Activated CD8-positive, alpha-beta memory T cell treated with anti-CD3 and anti-CD28 coated beads, Interleukin-2, amount 50 U/mL, for 1 hour (primary cell): ENCODE measurements at regions not wholly inside any gene's neighbourhood (a gene's known extent, or its start where the extent isn't known, plus 50 kb on each side); places are given as distances from the start of the nearest gene placed in this dataset.

Experiments
- DNase-seq: peaks from one replicate; pipeline ENCODE4 v3.0.0-alpha.2; 2020; ENCODE audit errors: extremely low read depth

DNA sequence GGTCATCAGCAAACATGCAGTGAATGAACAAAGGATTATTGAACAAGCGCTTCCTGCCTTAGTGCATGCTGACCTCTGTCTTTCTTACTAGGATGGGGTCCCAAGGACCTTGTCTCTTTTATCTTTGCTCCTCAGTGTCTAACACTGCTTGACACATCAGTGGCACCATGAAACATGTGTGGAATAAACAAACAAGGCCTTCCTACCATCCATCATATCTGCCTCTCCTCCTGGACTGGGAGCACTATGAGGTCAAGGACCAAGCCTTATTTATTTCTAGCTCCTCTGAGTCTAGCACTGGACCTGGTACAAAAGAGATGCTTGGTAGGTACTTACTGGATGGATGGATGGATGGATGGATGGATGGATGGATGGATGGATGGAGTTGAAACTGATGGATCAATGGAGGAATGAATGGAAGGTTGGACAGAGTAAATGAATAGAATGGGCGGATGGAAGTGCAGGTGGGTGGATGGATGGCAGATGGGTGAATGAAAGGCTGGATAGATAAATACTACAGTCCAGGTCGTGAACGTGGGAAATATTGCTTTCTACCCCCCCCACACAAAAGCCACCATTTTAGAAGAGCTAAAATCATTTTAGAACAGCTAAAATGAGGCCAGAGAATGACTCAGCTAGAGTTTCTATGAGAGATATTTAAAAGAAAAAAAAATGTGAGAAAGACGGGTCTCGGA is 104.1 kb upstream of the PTPN1 start:
- DNase-seq = no peak

DNA sequence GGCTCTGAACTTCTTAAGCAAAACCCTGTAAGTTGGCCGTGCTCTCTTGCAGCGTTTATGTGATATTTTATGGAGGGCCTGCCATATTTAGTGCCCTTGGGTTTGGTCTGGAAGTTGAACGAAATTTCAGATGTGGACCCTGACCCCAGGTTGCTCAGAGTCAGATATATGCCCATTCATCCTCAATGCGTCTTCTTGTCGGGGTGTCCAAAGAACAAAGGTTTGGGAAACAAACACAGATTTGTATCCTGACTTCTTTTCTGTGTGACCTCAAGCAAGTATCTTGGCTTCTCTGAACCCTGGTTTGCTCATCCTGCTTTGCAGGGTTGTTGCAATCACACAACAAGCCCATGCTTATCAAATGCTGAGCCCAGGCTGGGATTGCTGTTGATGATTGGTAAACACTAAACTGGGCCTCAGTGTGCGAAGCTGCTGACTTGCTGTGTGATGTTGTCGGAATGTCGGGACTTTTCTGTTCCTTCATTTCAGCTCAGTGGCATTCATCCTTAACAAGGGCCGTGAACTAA is 103.5 kb upstream of the PTPN1 start:
- no peak for DNase-seq

DNA sequence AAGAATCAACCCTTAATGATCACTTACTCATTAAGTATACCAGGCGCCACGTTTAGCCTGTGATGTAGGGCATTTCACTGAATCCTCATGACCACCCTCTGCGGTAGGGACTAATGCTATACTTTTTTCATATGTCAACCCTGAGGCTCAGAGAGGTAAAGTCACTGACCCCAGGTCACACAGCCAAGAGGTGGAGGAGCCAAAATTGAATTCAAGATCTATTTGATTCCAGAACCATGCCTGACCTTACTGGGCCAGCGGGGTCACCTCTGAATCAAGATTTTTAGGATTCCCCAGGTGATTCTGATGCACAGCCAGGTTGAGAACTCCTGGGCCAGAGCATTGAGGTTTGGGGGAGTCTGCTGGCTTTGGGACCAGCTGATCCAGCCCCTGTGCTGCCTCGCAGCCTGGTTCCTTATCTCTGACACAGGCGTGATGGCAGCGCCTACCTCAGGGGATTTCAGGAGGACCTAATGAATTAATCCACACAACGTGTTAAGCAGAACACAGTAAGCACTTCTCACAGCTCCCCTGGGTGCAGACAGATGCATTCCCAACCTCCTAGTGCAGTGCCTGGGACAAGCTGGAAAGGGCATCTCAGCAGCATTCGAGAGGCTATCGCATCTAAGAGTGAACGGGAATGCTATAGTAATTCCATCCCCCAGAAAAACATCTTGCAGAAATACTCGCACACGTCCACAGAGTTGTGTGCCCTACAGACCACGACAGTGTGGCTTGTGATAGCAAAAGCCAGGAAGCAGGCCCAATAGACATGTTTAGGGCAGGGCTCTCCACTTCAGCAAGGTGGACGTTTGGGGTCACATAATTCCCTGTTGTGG is 101.4 kb upstream of the PTPN1 start:
- DNase-seq = no peak

DNA sequence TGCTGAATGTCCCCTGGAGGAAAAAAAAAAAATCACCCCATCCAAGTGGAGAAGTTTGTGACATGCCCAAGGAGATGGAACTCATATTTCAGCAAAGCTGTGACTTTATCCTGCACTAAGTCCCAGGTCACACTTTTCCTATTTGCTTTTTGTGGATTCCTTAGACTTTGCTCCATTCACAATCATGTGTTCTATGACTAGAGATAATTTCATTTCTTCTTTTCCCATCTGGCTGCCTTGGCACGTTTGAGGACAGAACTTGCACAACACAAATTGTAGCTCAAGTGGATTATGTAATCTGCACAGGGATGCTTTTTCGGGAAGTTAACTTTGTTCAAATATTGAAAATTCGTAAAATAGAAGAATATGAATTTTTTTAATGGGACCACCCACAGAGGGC is 100.7 kb upstream of the PTPN1 start:
- no peak for DNase-seq

DNA sequence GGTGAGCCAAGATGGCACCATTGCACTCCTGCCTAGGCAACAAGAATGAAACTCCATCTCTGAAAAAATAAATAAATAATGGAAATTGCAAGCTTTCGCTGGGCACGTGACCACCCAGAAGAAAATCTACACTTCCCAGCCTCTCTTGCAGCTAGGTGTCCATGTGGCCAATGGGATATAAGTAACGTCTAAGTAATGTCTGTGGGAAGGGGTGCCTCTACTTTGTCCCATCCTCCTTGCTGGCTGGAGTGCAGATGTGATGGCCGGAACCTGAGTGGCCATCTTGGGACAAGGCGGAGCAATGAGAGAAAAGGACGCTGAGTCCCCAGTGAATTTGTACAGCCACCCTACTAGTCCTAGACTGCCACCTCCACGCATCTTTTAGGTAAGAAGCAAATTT is 99.8 kb upstream of the PTPN1 start:
- no peak for DNase-seq

DNA sequence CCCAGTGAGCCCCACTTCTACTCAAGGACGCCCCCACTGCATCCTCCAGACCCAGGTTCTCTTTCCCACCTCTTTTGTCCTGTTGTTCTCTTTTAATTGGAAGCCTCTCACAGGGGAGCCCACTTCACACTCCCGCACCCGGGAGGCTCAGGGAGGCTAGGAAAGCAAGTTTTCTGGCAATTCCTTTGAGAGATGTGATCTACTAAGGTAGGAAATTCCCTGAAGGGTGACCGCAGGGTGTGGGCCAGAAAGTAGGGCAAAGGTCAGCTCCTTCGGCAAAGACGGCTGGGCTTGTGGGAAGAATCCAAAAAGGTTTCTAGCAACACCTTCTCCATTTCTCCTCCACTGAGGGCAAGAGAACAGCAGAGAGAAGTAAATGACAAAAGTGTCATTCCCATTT is 98.1 kb upstream of the PTPN1 start:
- no peak for DNase-seq

DNA sequence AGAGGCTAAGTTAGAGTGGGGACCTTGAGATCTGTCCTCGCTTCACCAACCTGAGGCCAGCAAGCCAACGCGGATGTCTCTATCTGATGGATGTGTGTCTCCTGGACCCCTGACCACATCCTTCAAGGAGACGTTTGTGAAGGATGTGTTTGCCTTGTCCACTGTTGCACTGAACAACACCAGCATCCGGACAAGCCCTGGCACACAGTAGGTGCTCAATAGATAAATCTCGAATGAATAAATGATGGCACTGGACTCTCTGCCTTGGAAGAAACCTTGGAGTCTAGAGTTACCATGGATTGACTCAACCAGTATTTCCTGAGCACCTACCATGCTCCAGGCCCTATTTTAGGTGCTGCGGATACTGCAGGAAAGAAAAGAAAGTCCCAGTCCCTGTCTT is 97.7 kb upstream of the PTPN1 start:
- DNase-seq = no peak

DNA sequence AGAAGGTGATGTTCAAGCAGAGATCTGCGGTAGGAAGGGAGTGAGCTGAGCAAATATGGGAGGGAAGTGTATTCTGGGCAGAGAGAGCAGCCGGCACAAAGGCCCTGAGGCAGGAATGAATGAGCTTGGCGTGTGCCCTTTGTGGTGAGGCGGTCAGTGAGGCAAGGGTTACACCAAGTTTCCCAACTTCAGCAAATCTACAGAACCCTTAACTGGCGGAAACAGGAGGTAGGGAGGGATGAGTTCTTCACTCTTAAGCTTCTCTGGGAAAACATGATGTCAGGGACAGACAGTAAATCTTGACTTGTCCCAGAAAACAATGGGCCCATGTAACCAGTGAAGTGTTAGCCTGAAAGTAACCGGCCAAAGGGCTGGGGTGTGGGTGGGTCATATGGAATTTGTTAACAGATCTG is 97.1 kb upstream of the PTPN1 start:
- no peak for DNase-seq

DNA sequence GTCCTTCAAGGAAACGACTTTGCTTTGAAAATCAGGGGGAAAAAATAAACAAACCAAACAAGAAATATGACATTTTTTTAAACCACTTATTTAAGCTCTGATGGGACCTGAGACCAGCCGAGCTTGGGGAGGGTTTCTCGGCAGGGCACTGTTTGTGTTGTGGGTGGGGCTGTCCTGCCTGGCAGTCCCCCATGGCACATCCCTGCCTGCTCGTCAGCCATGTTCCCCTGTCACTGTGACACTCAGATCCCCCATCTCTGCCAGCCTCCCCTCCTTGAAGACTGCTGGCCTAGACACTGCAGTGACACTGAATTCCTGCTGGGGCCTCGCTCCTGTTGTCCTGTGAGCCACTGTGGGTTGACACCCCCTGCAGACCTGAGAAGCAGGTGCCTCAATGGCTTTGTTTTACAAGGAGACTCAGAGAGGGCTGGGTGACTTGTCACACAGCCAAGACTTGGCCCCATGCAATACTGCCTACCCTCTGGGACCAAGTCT is 95.1 kb upstream of the PTPN1 start:
- DNase-seq = no peak

DNA sequence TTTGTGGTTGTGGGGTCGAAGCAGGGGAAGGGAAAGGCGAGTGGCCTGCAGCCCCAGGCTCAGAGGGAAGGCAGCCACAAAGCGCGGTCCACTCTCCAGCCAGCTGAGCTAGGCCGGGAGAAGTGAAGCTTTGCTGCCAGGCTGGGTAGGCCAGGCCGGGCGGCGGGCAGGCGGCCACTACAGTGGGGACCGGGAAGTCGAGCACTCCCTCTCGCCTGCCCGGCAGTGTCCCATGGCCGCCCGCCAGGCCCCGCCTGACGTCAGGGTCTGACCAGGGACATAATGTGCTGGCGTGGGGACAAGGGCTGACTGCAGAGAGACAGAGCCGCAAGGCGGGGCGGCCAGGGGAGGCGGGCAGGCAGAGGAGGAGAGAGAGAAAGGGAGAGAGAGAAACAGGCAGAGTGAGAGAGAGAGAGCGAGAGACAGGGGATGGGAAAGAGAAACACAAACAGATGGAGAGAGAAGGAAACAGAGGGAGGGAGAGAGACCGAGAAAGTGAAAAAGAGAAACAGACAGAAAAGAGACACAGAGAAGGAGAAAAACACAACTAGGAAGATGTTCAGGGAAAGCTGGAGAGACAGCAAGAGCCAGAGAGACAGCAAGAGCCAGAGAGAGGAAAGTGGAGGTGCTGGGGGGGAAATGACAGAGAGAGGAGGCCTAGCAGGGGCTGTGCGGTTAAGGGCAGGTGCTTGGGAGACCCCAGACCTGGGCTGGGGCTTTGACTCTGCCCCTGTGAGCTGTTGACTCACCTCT is 94.5 kb upstream of the PTPN1 start:
- DNase-seq = no peak

DNA sequence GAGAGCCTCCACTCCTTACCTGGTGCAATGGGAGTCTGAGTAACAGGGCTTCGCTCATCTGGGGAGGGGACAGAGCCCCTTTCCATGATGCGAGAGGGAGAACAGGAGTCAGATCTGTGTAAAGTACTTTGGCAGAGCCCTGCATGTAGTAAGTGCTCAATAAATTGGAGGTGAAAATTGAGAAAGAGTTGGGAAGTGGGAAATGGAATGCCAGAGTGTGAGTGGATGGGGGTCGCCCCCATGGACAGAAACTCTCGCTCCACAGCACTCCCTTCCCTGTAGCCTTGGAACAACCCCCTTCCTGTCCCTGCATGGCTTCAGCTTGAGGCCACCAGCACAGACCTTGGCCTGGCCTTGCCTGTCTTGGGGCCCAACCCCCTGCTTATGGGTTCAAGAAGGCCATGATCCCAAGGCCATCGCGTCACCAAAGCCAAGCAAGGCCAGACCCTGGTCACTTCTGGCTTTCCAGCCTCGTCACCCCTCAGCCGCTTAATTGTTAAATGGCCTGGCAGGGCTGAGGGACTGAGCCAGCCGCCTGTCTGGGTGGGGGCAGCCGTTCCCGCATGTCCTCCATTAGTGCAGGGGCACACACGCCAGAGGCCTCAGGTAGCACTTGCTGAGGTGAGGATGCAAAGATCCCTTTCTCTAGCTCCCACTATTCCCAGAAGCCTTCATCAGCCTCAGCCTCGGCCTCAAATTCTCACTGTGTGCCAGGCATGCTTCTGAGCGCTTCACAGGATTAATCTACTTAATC is 93.7 kb upstream of the PTPN1 start:
- DNase-seq = no peak

DNA sequence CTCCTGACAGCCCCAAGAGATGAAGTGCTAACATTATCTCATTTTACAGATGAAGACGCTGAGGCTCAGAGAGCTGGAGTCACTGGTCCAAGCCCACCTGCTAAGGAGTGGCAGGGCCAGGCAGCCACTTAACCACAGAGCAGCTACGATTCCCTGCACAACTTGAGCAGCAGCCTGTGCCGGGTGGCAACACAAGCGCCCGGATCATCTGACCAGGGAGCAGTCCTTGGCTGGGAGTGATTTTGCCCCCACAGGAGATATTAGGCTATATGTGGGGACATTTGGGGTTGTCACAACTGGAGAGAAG is 93.2 kb upstream of the PTPN1 start:
- no peak for DNase-seq

DNA sequence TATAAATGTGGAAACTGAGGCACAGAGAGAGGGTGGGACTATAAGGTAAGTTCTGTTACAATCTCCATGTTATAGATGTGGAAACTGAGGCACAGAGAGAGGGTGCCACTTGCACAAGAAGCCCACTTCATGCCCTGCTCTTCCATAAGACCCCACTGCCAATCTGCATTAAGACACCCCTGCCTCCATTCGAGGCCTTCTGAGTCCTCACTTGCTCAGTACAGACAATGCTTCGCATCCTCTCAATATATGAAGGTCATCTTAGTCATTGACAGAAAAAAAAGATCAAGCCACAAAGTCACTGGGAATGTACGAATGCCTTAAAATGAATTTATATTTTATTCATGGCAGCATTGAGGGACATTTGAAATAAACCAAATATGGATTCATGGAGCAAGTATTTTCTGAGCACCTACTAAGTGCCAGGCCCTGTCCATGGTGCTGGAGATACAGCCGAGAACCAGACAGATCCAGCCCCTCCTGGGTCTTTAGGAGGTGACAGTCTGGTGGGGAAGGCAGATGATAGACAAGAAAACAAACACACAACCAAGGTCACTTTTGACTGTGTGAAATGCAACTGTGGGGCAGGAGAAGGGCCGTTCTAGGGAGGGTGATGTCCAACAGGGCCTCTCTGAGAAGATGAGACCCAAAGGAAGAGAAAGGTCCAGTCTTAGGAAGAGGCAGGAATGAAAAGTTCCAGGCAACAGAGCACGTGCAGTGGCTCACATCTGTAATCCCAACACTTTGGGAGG is 92.5 kb upstream of the PTPN1 start:
- no peak for DNase-seq

DNA sequence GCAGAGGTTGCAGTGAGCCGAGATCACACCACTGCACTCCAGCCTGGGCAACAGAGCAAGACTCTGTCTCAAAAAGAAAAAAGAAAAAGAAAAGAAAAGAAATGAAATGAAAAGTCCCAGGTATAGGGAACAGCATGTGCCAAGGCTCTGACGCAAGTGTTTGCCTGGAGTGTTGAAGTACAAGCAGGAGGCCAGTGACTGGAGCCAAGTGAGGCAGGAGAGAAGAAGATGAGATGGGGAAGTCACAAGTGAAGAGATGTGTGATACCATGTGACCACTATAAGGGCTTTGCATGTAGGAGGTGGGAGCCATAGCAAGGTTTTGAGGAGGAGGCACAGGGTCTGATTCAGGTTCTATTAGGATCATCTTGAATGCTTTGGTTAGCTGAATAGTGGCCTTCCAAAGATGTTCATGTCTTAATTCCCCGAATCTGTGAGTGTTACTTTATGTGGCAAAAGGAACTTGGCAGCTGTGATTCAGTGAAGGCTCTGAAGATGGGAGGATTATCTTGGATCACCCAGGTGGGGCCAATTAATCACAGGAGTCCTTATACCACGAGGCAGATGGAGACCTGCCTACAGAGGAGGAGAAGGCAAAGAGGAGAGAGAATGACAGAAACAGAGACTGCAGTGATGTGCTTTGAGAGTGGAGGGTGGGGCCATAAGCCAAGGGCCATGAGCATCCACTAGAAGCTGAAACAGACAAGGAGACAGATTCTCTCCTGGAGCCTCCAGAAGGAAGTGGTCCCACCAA is 91.1 kb upstream of the PTPN1 start:
- DNase-seq = no peak

DNA sequence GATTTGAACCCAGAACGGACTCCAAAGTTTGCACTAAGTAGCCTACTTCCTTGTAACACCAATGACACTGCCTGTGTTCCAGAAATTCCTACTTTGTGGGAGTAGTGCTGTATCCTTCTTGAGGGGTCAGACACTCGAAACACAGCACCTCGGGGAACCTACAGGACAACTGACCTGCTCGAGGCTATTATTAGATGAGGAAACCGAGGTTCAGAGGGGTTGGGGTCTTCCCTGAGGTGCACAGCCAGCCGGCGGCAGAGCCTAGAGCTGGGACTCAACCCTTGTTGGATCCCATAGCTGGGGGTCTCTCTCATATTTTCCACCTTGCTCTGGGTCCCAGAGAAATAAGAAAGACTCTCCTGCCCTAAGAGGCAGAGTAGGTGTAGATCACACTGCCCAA is 89.8 kb upstream of the PTPN1 start:
- DNase-seq = no peak

DNA sequence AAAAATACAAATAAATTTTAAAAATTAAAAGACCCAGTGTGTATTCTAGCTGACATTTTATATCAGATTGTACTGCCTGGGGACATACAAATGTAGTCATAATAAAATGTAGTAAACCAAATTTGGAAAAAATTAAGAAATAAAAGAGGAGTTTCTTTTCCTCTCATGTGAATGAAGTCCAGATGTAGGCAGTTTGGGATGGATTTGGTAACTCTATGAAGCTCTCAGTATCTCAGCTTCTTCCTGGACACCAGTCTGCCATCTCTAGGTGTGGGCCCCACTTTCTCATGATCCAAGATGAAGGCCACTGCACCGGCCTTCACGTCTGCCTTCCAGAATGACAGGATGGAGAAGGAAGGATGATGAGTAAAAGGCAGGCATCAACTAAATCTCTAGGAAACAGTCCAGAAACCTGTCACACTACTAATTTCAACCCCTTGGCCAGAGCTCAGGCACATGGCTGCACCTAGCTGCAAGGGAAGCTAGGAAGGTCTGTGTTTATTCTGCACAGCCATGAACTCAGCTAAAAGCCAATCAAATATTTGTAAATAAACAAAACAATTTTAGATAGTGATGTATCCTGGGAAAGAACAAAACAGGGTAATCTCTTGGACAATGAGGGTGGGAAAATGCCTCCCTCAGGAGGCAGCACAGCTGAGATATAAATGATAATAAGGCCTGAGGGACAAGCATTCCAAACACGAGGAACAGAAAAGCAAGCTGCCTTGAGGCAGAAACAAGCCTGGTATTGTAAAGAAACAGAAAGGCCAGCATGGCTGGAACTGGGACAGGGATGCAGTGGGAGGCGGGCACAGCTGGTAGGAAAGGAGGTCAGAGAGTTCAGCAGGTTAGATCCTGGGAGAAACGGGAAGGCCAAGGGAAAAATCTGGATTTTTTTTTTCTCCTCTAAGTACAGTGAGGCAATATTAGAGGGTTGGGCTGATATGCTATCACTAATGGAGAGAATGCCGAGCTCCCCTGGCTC is 88.5 kb upstream of the PTPN1 start:
- no peak for DNase-seq

DNA sequence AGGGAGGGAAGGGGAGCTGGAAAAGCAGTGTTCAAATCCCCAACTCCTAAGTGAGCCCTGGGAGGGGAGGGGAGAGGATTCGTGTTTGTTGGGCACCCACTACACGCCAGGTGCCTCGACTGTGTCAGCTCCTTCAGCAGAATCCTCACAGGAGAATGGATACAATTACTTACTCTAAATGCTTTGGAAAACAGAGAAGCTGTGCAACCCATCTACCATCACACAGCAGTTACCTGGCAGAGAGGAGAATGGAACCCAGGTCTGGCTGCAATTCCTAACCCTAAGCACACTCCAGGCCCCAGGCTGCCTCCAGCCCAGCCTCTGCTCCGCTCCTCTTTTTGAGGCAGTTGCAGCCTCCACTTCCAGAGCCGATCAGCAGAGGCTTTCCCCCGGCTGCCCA is 86.4 kb upstream of the PTPN1 start:
- no peak for DNase-seq

DNA sequence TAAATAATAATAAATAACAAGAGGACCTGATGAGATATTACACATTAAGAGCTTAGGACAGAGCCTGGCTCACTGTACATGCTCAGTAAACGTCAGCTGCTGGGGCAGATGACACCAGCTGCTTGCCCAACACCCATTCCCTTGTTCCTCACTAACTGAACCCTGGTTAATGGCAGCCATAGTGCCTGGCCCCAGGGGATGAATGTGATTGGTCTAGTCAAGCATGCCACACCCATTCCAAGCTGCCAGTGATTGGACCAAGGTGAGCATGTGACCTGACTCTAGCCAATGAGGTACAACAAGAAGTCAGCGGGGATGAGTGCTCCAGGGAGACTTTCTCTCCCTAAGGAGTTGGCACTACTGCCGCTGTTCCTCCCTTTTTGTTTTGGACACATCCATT is 85.1 kb upstream of the PTPN1 start:
- DNase-seq = no peak
